GM19395 (cell line): ENCODE measurements at regions not wholly inside any gene's neighbourhood (a gene's known extent, or its start where the extent isn't known, plus 50 kb on each side); places are given as distances from the start of the nearest gene placed in this dataset.
"Not testable (repeated sequence)": the region's sequence is repeated elsewhere in the genome, so short reads cannot be mapped to it uniquely, and the experiment has no call there.

Experiments used
- ATAC-seq: cut with Tn5 transposase; IDR thresholded peaks from one replicate; pipeline ENCODE4 v1.9.1; 2021; ENCODE audit warnings: mild to moderate bottlenecking, moderate library complexity; ENCODE audit not compliant: unreplicated experiment

GRCh38 chr4:73348185-73348584 lies 55.9 kb upstream of the ALB start:
- ATAC-seq, result no peak

GRCh38 chr4:73347497-73347896 lies 56.6 kb upstream of the ALB start:
- ATAC-seq, result no peak

DNA sequence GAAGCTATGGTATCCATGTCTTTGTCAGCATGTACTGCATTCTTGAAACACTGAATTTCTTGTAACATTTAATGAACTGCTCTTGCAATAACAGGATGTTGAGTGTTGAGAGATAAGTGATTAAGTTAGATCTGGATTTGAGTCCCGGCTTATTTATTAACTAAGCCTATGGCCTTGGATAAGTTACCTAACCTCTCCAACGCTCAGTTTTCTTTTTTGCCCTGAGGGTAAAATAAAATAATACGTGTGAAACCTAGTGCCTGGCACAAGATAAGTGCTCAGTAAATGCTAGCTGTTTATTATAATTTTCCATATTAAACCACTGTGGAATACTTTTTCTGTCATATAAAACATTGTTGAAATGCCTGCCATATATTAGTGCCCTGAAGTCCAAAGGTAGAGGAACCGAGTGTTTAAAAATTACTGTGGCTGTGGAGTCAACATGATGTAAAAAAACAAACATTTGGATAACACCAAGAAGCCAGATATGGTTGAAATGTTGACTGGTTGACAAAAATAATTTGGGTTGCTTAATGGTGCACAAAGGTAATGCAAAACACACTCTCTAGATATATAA lies 58.6 kb upstream of the ALB start:
- ATAC-seq, result no peak

GRCh38 chr4:73344106-73344505 lies 60.0 kb upstream of the ALB start:
- no peak for ATAC-seq

GRCh38 chr4:73343432-73343831 lies 60.7 kb upstream of the ALB start:
- no peak for ATAC-seq

- peak; percentile 73 for ATAC-seq
Measured at GRCh38 chr4:73341454-73341853, 62.6 kb upstream of the ALB start.

DNA sequence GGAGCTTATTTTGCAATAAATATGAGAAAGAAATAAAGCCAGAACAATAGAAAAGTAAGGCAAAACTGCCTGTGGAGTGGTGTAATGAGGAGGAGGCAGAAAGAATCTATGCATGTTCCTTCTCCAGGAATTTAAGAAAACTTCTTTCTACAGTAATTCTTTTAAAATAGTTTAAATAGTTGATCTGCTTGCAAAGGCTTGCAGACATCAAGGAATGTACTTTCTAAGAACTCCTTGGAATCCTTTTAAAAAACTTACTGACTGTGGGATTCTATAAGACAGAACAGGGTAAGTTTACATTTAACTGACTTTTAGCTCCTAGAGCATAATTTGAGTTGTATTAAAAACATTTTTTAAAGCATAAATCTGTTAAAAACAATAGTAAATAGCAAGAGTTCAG lies 63.2 kb upstream of the ALB start:
- ATAC-seq, result no peak

DNA sequence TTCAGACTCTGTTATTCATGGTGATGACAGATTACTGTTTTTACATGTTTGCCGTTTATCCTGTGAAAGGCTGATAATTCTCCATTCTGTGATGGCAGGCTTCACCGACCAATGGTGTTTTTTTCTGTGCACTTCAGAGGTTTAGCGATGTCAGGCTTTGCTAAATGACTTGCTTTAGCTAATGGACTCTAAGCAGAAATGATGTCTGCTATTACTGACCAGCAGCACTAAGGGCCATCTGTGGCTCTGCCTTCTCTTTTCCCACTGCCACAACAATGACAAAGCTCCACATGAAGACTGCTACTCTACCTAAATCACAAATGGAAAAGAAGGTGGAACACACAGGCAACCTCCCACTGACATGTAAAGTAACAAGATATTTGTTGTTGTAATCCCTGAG lies 68.4 kb upstream of the ALB start:
- ATAC-seq, result no peak

DNA sequence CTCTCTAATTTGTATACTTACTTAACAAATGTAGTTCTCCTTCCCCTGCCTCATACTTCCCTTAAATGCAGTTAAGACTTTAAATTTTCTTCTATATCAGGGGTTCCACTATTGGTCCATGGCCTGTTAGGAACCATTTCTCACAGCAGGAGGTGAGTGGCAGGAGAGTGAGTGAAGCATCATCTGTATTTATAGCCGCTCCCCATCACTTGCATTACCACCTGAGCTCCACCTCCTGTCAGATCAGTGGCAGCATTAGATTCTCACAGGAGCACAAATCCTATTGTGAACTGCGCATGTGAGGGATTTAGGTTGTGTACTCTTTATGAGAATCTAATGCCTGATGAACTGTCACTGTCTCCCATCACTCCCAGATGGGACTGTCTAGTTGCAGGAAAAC lies 72.1 kb upstream of the ALB start:
- not testable (repeated sequence) for ATAC-seq

DNA sequence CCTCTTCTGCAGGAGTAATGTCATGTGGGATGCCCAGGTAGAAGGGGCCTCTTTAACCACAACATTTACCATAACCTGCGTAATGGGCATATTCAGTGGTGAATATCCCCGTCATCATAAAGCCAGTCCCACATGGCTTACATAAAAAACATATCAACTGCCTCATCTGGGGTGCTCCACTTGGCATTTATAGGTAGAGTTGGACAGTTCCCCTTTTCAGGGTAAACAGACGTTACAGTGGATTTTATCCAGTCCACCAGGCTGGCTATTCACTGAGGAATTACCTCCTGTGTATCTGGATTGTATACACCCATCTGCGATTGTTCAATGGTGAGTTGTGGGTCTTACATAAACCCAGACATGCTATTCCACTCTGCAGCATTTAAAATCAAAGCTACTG lies 70.7 kb upstream of the ANKRD17 start:
- no peak for ATAC-seq

DNA sequence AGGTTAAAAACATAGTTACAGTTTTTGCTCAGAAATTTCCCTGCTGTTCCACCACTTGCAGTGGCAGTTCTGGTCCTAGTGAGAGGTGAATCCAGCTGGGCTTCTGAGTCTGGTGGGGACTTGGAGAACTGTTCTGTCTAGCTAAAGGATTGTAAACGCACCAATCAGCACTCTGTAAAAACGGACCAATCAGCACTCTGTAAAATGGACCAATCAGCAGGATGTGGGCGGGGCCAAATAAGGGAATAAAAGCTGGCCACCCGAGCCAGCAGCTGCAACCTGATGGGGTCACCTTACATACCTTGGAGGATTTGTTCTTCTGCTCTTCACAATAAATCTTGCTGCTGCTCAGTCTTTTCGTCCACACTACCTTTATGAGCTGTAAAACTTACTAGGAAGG lies 67.2 kb upstream of the ANKRD17 start:
- not testable (repeated sequence) for ATAC-seq

GRCh38 chr4:73317092-73317491 lies 58.5 kb upstream of the ANKRD17 start:
- no peak for ATAC-seq

DNA sequence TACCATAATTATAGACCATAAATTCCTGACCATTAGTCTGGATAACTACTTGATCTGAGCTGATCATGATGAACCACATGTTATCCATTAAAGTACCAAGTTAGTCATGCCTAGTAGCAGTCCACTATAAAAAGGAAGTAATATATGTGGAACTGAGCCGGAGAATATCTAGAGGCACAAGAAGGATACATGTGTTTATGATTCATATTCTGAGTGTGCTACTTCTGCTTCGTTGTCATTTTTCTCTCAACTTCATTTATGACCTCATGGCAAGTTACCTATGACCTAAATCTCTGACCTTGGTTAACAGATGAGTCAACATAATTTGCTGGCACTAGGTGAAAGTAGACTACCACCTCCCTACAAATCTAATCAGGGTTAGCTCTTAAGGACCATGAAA lies 56.5 kb upstream of the ANKRD17 start:
- no peak for ATAC-seq

DNA sequence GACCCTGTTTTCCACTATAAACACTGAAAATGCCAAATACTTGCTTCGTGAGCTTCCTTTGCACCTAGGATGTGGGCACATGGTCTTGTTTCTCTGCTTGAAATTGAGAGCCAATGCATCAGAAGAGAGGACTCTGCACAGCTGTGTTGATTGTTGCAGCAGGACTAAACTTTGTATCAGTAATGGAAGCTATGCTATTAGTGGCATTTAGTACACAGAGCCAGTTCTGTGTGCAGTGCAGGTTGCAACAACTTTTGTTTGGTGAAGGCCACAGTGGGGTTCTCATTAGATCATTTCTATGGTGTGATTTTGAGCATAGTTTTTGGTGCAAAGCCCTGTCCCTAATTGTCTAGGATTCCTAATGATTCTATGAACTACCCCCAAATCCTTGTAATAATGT lies 54.4 kb upstream of the ANKRD17 start:
- ATAC-seq, result no peak

- ATAC-seq, result no peak
Measured at GRCh38 chr4:73311428-73311827, 52.8 kb upstream of the ANKRD17 start.

DNA sequence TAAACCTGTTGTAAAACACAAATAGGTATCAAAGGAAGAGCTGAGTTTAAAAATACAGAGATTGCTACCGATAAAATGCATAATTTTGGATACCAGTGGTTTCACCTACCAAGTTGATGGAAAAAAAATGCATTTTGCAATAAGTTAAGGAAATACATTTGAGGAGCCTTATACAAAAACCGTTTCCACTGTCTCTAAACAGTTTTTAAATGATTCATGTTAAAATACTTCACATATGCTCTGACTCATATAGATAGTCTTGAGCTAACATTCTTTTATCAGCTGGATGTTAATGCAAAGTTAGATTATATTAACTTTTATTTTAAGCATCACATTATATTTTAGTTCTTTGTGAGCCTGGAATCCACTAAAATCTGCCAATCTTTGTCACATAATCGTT lies 50.6 kb upstream of the ANKRD17 start:
- no peak for ATAC-seq
